ENCODE measurements at regions not wholly inside any gene's neighbourhood (a gene's known extent, or its start where the extent isn't known, plus 50 kb on each side); places are given as distances from the start of the nearest gene placed in this dataset.

DNA sequence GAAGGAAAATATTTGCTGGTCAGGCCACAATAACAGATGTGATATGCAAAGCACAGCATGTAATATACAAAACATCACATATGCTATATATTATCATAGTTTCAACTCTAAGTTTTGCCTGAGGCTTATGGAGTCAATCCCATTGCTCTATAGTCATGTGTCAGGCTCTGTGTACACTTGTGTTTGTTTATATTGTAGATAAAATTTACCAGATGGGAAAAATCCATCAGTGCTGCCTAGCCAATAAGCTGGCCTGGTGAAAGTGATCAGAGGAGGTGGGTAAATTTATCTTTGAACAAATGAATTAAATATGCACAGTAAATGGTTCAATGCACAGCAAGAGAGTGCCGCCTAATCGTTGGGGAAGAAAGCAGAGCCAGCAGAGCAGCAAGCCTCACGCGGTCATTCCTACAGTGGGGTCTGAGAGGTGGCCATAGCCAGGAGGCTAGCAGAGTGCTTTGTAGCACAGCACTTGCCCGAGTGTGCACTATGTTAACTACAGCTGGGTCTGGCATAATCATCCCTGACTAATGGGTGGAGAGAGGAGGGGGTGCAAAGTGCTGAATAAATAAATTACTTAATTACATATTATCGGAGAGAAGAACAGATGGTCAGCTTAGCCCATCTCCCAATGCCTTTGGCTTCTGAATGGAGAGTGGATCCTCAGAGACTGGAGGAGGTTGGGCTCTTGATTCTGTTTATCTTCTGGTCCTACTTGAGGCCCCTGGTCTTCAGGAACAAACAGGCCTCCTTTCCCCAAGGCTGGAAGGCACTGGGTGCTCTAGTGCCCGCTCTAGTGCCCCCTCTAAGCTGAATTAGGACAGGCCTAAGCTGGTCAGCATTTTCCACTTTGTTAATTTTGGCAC, 153.5 kb downstream of the MAT2B start:
- H3K27ac Mint-ChIP-seq: no peak overlapping the region
- no peaks in the 10 kb centered on the region for H3K36me3 Mint-ChIP-seq
- POLR2A ChIA-PET: interaction anchor here (1.0 kb wide), 1 partner anchor 8 kb away, joined by 3 read pairs; no protein-coding TSS in a partner anchor
- H3K4me3 Mint-ChIP-seq: no peak overlapping the region
- peaks cover 5% of the 10 kb centered on the region for H3K9me3 Mint-ChIP-seq
- CTCF ChIA-PET: no interaction called here
- H3K27me3 Mint-ChIP-seq (ENCODE audit: low read depth): no peaks in the 10 kb centered on the region; the same call in 1 of the 2 replicates
- no peak for TF ChIP-seq ZNF512 (CRISPR knock-in tag; IDR thresholded peaks at IDR 0.05; ENCODE audit: borderline replicate concordance)
- no peak for TF ChIP-seq NR2C2 (CRISPR knock-in tag; IDR thresholded peaks at IDR 0.05)
- TF ChIP-seq GABPB1 (CRISPR knock-in tag; IDR thresholded peaks at IDR 0.05): no peak
- no peak for TF ChIP-seq ZNF138 (CRISPR knock-in tag; conservative IDR thresholded peaks at IDR 0.05)
- no peak for TF ChIP-seq PRDM15 (CRISPR knock-in tag; IDR thresholded peaks at IDR 0.05)
- TF ChIP-seq SOX15 (CRISPR knock-in tag; IDR thresholded peaks at IDR 0.05): no peak
- TF ChIP-seq, protein P1, sequence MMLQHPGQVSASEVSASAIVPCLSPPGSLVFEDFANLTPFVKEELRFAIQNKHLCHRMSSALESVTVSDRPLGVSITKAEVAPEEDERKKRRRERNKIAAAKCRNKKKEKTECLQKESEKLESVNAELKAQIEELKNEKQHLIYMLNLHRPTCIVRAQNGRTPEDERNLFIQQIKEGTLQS (CRISPR knock-in tag; conservative IDR thresholded peaks at IDR 0.05): no peak
- TF ChIP-seq, protein P2, sequence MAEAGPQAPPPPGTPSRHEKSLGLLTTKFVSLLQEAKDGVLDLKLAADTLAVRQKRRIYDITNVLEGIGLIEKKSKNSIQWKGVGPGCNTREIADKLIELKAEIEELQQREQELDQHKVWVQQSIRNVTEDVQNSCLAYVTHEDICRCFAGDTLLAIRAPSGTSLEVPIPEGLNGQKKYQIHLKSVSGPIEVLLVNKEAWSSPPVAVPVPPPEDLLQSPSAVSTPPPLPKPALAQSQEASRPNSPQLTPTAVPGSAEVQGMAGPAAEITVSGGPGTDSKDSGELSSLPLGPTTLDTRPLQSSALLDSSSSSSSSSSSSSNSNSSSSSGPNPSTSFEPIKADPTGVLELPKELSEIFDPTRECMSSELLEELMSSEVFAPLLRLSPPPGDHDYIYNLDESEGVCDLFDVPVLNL (CRISPR knock-in tag; IDR thresholded peaks at IDR 0.05; ENCODE audit: borderline replicate concordance, low read depth): no peak
- no peak for TF ChIP-seq KAT7 (CRISPR knock-in tag; IDR thresholded peaks at IDR 0.05; ENCODE audit: borderline replicate concordance)
- no peak for TF ChIP-seq SP1 (CRISPR knock-in tag; conservative IDR thresholded peaks at IDR 0.05)
- no peak for TF ChIP-seq ELF4 (CRISPR knock-in tag; IDR thresholded peaks at IDR 0.05; ENCODE audit: low read depth)
- no peak for TF ChIP-seq MXD4 (CRISPR knock-in tag; IDR thresholded peaks at IDR 0.05; ENCODE audit: borderline replicate concordance)
- no peak for TF ChIP-seq ZNF532 (CRISPR knock-in tag; IDR thresholded peaks at IDR 0.05; ENCODE audit: borderline replicate concordance)
- TF ChIP-seq, protein P3, sequence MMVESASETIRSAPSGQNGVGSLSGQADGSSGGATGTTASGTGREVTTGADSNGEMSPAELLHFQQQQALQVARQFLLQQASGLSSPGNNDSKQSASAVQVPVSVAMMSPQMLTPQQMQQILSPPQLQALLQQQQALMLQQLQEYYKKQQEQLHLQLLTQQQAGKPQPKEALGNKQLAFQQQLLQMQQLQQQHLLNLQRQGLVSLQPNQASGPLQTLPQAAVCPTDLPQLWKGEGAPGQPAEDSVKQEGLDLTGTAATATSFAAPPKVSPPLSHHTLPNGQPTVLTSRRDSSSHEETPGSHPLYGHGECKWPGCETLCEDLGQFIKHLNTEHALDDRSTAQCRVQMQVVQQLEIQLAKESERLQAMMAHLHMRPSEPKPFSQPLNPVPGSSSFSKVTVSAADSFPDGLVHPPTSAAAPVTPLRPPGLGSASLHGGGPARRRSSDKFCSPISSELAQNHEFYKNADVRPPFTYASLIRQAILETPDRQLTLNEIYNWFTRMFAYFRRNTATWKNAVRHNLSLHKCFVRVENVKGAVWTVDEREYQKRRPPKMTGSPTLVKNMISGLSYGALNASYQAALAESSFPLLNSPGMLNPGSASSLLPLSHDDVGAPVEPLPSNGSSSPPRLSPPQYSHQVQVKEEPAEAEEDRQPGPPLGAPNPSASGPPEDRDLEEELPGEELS (CRISPR knock-in tag; IDR thresholded peaks at IDR 0.05): no peak
- no peak for DNase-seq (ENCODE audit: low spot score)
- no peak for ATAC-seq
- no peaks in the 10 kb centered on the region for H3K4me1 Mint-ChIP-seq
